Right lobe of liver (tissue), 6 donors: ENCODE measurements at regions not wholly inside any gene's neighbourhood (a gene's known extent, or its start where the extent isn't known, plus 50 kb on each side); places are given as distances from the start of the nearest gene placed in this dataset.

Source experiments
- ATAC-seq, 4 donors: fragments of 200-7000 bp; cut with Tn5 transposase; one replicate each; pipeline ENCODE4 v1.9.1; 2020; ENCODE audit warnings: mild to moderate bottlenecking in 4 of 4, moderate library complexity in 4 of 4
- DNase-seq, 3 donors: peaks; one replicate each; pipeline ENCODE4 v3.0.0-alpha.2; 2020
- H3K27ac ChIP-seq, 3 donors: fragments of 200-600 bp; one replicate each; pipeline ENCODE4 v1.8.0; 2022
- H3K27me3 ChIP-seq, 2 donors: fragments of 200-600 bp; one replicate each; pipeline ENCODE4 v1.8.0; 2022
- H3K36me3 ChIP-seq, 4 donors: fragments of 200-600 bp; sonication (generic) in 1 of 4; one replicate each; pipeline versions ENCODE4 v1.5.1 to v1.8.0; 2017 to 2022; ENCODE audit warnings: control low read depth in 1 of 4
- H3K4me1 ChIP-seq, 4 donors: fragments of 200-600 bp; sonication (generic) in 1 of 4; one replicate each; pipeline versions ENCODE4 v1.5.1 to v1.8.0; 2017 to 2022; ENCODE audit warnings: control low read depth in 1 of 4
- H3K4me3 ChIP-seq, 3 donors: fragments of 200-600 bp; one replicate each; pipeline ENCODE4 v1.8.0; 2022
- H3K9me3 ChIP-seq, 4 donors: fragments of 200-600 bp; sonication (generic) in 1 of 4; one replicate each; pipeline versions ENCODE4 v1.5.1 to v1.8.0; 2017 to 2022; ENCODE audit warnings: control low read depth in 1 of 4
- CTCF ChIP-seq, 4 donors: fragments of 200-600 bp in 3 of 4; fragments of 450-650 bp in 1 of 4; IDR thresholded peaks; one replicate each; pipeline versions ENCODE4 v1.5.1 to v1.8.0; 2016 to 2022; ENCODE audit warnings: antibody characterized with exemption in 4 of 4, mild to moderate bottlenecking in 2 of 4
- POLR2A ChIP-seq: fragments of 450-650 bp; IDR thresholded peaks from one replicate; pipeline ENCODE4 v1.6.1; 2017; ENCODE audit warnings: antibody characterized with exemption, mild to moderate bottlenecking
- WGBS: methylation state at CpG from one replicate; pipeline ENCODE4 v1.1.6; 2018; ENCODE audit warnings: low coverage, low lambda C conversion rate; ENCODE audit not compliant: insufficient coverage; ENCODE audit errors: missing lambda C conversion rate; 5-methylcytosine and 5-hydroxymethylcytosine counted together
- intact Hi-C, 2 donors: fragments of 100-400 bp; cut with DNase I; formaldehyde crosslinking; loops; one replicate each; pipeline versions ENCODE4 v1.11.2 to v1.14.1; 2022
- donor health status: DM: no; HTN: yes; CAD: no.
- donor health status: DM: no; HTN: no; CAD: no.
- donor health status: DM: no; HTN: no; CAD: no.
- donor health status: DM: no; HTN: yes; CAD: no.
- donor health status: DM: no; HTN: yes; CAD: no.

DNA sequence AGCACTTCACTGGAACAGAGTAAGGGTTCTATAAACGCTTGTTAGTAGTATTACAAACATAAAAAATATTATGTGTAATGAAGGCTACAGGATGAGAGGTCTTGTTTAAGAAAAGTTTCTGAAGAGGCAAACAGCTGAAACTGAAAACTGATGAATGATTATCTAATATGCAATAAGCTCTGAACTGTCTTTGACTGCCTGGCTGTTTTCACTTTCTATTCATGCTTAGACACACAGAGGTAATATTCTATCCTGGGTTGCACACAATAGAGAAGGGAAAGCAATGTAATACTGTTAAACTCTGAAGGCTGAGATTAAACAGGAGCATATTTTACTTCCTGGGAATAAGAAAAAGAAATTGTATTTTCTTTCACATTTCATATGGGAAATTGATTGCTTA, 251.3 kb downstream of the ALX1 start:
- intact Hi-C loops = no loop called here
- H3K9me3 ChIP-seq = no peaks in the 10 kb centered on the region
- H3K36me3 ChIP-seq = no peaks in the 10 kb centered on the region
- H3K27me3 ChIP-seq = no peaks in the 10 kb centered on the region
- H3K27ac ChIP-seq = no peak overlapping the region
- no peak for DNase-seq
- no peak overlapping the region for H3K4me3 ChIP-seq
- no peak for ATAC-seq
- WGBS = 20% methylated on average over 1 of the region's 1 CpG
- no peaks in the 10 kb centered on the region for H3K4me1 ChIP-seq
- TF ChIP-seq CTCF (IDR thresholded peaks at IDR 0.05) (no peak), POLR2A (no peak)

- Histone ChIP-seq H3K27ac (no peak overlapping the region), H3K27me3 (no peaks in the 10 kb centered on the region), H3K4me1 (no peaks in the 10 kb centered on the region), H3K4me3 (no peak overlapping the region), H3K36me3 (no peaks in the 10 kb centered on the region), H3K9me3 (no peaks in the 10 kb centered on the region)
- TF ChIP-seq CTCF (IDR thresholded peaks at IDR 0.05) (no peak), POLR2A (no peak)
- WGBS = 44% methylated on average over 2 of the region's 2 CpGs
- intact Hi-C loops = no loop called here
- ATAC-seq (no peak), DNase-seq (no peak)
These were observed 269.6 kb downstream of the ALX1 start for GRCh38 chr12:85549640-85550039.

DNA sequence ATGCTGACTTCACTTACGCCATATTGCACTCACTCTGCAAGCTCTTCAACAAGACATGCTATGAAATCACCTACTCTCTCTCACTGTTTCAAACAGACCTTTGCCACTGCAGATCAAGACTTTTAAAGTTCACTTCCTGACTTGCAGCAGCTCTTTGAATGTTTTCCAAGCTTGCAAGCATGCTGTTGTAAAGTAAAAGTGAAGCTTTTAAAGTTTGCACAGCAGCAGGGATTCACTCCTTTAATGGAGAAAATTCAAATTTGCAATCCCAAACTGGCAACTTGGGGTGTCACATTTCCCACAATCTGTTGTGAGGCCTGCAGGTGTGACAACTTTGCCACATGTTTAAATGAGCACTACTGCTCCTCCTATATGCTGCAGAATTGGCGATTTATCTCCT, 270.9 kb downstream of the ALX1 start:
- H3K27ac ChIP-seq = no peak overlapping the region
- H3K27me3 ChIP-seq = no peaks in the 10 kb centered on the region
- H3K4me3 ChIP-seq = no peak overlapping the region
- intact Hi-C loops = no loop called here
- TF ChIP-seq CTCF (IDR thresholded peaks at IDR 0.05) (no peak), POLR2A (no peak)
- WGBS = 53% methylated on average over 2 of the region's 2 CpGs
- ATAC-seq = no peak
- DNase-seq = no peak
- H3K4me1 ChIP-seq = no peaks in the 10 kb centered on the region
- no peaks in the 10 kb centered on the region for H3K9me3 ChIP-seq
- no peaks in the 10 kb centered on the region for H3K36me3 ChIP-seq

DNA sequence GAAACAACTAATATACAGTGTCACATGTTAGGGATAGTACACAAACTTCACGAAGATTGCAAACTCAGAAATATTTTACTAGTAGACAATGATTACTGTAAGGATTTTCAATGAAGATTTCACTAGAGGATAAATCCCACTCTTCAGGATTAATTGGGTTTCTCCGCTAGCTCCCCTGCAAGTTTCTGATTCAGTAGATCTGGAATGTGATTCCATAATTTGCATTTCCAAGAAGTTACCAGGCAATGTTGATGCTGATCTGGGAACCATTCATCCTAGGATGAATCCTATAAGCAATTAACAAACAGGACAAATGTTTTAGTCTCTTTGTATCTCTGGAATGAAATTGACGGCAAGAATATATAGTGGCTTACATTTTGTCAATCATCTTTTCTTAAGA, 272.4 kb downstream of the ALX1 start:
- Histone ChIP-seq H3K4me3 (no peak overlapping the region), H3K9me3 (no peaks in the 10 kb centered on the region), H3K27me3 (no peaks in the 10 kb centered on the region), H3K36me3 (no peaks in the 10 kb centered on the region), H3K4me1 (no peaks in the 10 kb centered on the region), H3K27ac (no peak overlapping the region)
- no peak for ATAC-seq
- WGBS = 80% methylated on average over 3 of the region's 3 CpGs
- intact Hi-C loops = no loop called here
- no peak for DNase-seq
- TF ChIP-seq POLR2A = no peak
- TF ChIP-seq CTCF (IDR thresholded peaks at IDR 0.05) = no peak

GRCh38 chr12:85557850-85558249, 277.8 kb downstream of the ALX1 start:
- TF ChIP-seq POLR2A = no peak
- no peak for TF ChIP-seq CTCF (IDR thresholded peaks at IDR 0.05)
- DNase-seq (no peak), ATAC-seq (no peak)
- Histone ChIP-seq H3K27ac (no peak overlapping the region), H3K9me3 (no peaks in the 10 kb centered on the region), H3K27me3 (no peaks in the 10 kb centered on the region), H3K36me3 (no peaks in the 10 kb centered on the region), H3K4me3 (no peak overlapping the region), H3K4me1 (no peaks in the 10 kb centered on the region)
- intact Hi-C loops = no loop called here
- WGBS = 80% methylated on average over 1 of the region's 1 CpG
